ENCODE measurements at regions not wholly inside any gene's neighbourhood (a gene's known extent, or its start where the extent isn't known, plus 50 kb on each side); places are given as distances from the start of the nearest gene placed in this dataset.

GRCh38 chr14:86015941-86016340 lies 486.0 kb downstream of the FLRT2 start:
- DNase-seq, result no peak

DNA sequence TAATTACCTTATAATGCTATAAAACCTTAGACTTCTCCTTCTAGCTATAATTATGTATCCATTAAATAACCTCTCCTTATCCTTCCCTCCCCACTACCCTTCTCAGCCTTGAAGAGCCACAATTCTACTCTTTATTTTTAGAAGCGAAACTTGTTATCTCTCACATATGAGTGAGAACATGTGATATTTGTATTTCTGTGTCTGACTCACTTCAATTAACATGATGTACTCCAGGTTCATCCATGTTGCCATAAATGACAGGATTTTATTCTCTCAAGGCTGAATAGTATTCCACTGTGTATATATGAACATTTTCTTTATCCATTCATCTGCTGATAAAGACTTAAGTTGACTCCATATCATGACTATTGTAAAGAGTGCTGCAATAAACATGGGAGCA lies 485.6 kb downstream of the FLRT2 start:
- no peak for DNase-seq

GRCh38 chr14:86013641-86014040 lies 483.7 kb downstream of the FLRT2 start:
- DNase-seq, result no peak

- DNase-seq, result no peak
These were observed 482.5 kb downstream of the FLRT2 start for GRCh38 chr14:86012461-86012860.

DNA sequence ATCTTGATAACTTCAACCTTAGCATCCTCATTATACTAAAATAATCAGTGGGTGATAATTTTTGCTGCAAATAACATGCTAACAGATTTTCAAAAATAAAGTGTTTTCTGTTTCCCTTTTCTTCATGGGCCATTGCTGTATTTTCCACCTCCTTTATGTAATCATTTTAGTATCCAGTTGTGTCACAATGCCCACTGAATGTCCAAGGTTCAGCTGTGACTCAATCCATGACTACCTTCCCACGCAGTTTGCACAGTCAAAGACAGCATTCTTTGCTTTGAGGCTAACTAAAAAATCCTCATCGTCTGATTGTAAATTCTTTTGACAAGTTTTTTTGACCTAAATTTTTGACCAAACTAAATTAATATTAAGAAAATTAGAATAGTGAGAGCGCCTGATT lies 474.1 kb downstream of the FLRT2 start:
- no peak for DNase-seq

DNA sequence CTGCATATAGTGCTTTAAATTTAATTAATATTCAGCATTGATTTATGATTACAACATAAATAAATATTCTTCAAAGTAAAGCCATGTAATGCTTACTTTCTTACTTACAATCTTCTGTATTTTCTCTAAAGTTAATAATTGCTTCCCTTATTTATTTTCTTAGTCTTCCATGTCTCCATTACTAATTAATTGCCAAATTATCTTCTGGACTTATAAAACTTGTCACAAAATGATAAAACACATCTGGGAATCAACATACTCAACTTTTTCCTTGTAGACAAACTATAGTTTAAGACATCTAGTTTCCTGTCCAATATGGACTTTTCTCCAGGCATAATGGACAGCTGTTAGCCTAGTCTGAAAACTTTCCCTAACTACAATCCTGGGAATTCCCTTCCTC lies 466.6 kb downstream of the FLRT2 start:
- DNase-seq, result no peak

- no peak for DNase-seq
These were observed 461.2 kb downstream of the FLRT2 start for GRCh38 chr14:85991156-85991555.

DNA sequence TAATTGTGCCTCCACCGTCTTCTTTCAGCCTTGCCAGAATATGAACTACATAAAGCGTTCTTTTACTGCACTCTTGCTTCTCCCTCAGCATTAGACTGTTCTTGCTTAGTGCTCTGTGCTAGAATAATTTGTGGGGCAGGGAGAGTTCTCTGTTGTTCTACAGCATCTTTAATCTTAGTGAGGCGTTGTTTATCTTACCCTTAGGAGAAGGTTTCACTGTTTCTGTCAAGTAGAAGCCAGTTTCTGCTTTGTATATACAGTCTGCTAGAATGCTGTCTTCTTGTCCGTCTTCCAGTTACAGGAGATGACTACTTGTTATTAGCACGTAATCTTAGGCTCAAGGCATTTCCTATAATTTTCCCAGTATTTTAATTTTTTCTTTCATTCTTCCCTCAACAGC lies 458.0 kb downstream of the FLRT2 start:
- DNase-seq, result no peak

DNA sequence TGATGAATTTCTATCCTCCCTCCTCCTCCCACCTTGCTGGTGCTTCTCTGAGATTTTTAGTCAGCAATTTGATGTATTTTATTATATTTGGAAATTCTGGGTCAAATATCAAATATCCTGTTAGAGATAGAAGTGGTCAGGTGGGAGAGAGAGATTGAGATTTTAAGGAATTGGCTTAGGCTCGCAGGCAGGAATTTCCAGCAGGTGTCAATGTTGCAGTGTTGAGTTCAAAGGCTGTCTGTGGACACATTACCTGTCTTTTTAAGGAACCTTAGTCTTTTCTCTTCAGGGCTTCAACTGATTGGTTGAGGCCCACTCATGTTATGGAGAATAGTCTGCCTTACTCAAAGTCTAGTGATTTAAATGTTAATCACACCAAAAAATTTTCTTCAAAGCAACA lies 457.3 kb downstream of the FLRT2 start:
- DNase-seq, result no peak

DNA sequence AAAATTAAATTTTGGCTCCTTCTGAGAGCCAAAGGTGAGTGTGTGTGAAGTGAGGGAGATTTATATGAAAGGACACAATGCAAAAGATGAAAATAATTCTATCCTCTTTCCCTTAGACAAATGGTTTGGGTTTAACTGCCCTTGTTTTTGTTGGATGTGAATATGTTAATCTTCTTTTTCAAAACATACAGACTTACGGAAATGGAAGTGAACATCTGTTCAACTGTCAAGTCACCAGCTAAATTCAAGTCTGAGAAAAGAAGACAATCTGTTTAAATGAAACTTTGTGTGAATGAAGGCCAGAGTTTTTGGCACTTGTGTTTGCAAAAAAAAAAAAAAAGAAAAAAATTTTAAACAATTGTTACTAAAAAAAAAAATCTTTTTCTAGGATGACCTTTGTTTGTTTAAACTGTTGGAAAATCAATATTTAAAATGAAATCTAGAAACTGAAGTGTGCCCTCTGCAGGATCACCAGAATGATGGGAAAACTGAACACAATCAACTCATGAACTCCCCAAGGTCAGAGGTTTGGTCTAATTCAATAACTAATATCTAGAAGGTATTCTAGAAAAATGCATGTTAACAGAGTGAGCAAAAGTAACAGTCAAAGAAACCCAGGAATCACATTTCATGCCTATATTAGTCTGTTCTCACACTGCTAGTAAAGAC lies 448.8 kb downstream of the FLRT2 start:
- DNase-seq, result no peak

DNA sequence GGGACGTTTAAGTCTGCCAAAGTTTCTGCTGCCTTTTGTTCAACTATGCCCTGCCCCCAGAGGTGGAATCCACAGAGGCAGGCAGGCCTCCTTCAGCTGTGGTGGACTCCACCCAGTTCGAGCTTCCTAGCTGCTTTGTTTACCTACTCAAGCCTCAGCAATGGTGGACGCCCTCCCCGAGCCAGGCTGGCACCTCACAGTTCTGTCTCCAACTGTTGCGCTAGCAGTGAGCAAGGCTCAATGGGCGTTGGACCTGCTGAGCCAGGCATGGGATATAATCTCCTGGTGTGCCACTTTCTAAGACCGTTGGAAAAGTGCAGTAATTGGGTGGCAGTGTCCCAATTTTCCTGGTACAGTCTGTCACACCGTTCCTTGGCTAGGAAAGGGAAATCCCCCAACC lies 444.7 kb downstream of the FLRT2 start:
- DNase-seq, result no peak

GRCh38 chr14:85963486-85963885 lies 433.5 kb downstream of the FLRT2 start:
- no peak for DNase-seq

DNA sequence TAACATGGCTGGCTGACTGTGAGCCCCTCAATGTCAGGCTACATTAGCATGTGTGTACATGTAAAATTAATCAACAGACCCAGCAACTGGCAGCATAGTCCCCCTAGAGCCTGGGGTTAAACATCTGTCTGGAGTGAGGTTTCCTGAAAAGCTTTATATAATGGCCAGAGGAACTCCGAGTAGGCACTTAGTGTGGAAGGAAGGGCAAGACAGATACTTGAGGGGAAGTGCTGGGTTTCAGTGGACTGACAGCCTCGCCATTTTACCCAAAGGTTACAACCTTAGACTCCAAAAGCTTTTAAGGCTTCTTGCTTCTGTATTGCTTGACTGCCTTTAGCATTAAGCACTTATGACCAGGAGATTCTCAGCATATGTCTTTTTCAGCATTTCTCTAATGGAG lies 430.8 kb downstream of the FLRT2 start:
- DNase-seq, result no peak

DNA sequence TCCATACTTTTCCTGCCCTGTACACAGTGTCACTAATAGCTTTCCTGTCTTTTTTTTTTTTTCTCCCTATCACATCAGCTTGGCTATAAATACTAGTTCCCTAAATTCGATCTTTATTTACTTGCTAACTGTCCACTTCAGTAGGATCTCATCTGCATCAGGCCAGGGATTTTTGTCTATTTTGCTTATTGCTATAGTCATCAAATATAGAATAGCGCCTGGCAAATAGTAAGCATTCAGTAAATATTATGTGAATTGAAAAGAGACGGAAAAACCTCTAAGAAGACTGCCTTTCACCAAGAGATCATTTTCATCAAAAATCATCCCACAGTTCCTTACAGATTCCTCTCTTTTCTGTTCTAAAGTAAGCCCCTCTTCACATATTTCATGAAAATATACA lies 429.1 kb downstream of the FLRT2 start:
- DNase-seq, result no peak

GRCh38 chr14:85958069-85958468 lies 428.1 kb downstream of the FLRT2 start:
- DNase-seq, result no peak

DNA sequence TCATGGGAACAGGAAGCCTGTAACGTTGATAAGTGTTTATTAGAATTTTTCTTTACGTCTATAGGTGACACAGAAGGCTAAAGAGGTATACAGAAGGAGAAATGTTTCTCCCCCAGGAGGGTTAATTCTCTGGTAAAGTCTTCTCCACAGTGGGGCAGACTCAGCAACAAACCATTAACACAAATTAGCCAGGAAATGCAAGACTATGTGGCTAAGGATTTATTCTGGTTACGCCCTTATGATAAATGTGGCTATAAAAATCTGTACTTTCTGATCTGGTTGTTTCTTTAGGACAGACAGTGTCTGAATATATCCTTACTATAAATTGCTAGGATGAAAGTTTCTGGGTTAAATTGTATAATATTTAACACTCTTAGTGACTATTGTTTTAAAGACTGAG lies 423.3 kb downstream of the FLRT2 start:
- DNase-seq, result no peak

DNA sequence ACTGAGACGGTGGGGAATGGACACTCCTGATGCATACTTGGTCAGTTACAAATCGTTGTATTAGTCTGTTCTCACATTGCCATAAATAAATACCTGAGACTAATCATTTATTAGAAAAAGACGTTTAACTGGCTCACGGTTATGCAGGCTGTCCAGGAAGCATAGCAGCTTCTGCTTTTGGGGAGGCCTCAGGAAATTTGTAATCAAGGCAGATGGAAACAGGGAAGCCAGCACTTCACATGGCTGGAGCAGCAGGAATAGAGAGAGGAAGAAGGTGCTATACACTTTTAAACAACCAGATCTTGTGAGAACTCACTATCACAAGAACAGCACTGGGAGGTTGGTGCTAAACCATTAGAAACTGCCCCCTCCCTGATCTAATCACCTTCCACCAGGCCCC lies 418.2 kb downstream of the FLRT2 start:
- DNase-seq, result no peak

DNA sequence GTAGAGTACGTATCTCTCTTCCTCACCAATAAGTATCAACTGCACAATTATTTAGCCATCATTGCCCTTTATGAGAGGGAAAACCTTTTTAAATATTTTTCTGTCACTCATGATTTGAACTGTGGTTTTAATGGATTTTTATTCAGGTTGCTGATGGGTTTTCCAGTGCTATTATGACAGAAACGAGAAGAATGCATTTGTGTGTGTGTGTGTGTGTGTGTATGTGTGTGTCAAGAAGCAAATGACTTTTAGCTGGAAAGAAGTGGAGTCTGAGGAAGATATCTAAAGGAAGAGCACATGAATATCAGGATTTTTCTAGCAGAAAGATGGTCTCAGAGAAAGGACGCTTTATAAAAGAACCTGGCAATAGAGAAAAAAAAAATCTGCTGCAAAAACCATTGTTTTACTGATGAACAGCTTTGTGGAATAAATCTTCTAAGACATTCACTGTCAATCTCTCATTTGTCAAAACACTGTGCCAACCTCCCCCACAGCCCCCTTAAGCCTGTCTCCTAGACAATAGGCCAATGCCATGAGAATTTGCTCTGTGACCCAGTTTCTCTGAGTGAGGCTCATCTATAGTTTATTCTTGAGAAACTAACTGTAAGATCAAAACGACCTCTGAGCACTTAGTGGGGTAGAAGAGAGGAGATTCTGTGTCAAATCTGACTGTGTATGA lies 417.7 kb downstream of the FLRT2 start:
- DNase-seq, result no peak

- DNase-seq, result no peak
These were observed 413.2 kb downstream of the FLRT2 start for GRCh38 chr14:85943192-85943591.

DNA sequence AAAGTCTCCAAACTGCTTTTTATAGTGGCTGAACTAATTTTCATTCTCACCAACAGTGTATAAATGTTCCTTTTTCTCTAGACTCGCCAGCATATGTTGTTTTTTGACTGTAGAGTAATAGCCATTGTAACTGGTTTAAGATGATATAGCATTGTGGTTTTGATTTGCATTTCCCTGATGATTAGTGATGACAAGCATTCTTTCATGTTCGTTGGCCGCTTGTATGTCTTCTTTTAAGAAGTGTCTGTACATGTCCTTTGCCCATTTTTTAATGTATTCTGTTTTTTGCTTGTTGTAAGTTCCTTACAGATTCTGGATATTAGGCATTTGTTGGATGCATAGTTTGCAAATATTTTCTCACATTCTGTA lies 404.9 kb downstream of the FLRT2 start:
- no peak for DNase-seq

DNA sequence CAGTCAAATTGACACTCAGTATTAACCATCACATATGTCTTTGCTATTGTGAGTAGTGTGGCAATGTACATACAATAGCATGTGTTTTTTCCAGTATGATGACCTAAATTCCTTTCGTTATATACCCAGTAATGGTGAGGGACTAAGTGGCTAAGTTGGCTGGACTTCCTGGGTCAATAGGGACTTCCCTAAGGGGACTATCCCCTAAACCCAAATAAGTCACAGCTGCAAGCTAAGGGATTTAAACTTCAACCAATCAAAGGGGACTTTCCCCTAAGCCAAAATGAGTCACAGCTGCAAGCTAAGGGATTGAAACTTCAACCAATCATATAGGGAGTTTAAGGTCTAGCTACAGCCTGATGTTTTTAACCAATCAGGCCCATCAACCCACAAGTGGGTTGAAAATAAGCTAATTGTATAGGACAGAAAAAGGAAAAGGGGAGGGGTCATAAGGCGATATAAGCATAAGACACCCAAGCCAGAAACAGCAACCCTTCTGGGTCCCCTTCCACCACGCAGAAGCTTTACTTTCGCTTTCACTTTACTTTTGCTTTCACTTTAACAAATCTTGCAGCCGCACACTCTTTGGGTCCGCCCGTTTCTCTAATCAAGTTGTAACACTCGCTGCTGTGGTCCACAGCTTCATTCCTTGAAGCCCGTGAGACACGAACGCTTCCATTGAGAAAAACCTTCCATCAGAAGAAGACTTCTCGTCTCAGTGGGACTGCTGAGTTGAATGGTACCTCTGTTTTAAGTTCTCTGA lies 404.4 kb downstream of the FLRT2 start:
- no peak for DNase-seq

DNA sequence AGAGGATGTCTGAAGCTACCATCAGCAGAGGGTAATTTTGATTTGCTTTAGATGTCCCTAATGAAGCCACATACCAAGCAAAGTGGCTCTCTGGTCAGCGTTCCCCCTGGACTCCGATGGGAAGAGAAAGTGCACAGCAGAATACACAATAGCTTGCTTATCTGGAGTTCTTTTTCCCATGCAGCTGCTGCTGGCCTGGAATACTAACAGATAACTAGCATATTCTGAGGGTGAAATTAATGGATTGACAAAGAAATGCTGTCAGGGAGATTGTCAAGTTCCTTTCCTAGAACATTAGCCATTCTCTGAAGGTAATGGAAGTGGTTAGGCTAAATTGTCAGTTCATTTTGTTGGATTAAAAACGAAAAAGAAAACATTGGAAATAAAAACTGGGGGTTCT lies 391.3 kb downstream of the FLRT2 start:
- no peak for DNase-seq

DNA sequence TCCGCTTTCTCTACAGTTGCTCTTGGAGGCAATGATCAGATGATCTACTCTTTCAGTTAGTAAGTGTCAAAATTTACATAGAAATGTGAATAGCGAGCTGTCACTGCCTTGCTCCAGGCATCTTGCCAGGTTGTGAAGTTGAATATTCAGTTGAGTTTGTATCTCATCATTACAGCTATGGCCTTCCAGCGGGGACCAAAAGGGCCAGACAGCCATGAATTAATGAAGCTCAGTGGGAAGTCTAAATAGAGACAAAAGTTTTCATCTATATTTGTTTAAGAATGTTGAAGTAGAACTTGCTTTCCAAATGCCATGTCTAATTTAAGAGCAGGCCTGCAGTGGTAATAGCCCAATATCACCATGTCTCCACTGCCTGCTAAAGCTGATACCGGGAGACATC lies 387.8 kb downstream of the FLRT2 start:
- DNase-seq, result no peak

GRCh38 chr14:85915711-85916110 lies 385.8 kb downstream of the FLRT2 start:
- DNase-seq, result no peak
